ENCODE measurements at regions not wholly inside any gene's neighbourhood (a gene's known extent, or its start where the extent isn't known, plus 50 kb on each side); places are given as distances from the start of the nearest gene placed in this dataset.

DNA sequence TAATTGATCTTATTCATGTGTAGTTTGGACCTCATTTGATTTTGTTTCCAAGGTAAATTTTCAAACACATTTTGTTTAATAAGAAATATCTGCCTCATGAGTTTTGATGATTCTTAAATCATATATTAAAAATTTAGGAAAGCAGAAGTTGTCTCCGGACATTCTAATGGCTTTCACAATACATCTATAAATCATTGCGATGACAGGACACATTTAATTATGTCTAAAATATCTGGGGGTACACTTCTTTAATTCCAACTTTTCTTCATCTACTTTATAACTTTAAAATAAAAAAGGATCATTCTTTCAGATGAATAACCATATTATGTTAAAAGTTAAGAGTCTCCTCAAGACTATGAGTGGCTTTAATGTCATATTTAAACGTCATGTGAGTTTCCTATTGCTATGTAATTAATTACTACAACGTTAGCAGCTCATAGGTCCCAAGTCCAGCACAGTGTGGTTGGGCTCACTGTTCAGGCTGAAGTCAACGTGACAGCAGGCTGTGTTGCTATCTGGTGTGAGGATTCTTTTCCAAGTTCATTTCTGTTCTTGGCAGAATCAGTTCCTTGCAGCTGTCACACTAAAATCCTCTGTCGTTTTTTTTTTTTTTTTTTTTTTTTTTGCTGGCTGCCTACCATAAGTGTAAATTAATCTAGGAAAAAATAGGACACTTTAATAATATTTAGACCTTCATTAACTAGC, 893.5 kb downstream of the LTN1 start:
- H3K27me3 ChIP-seq (ENCODE audit: control insufficient read depth in 2 of 2, insufficient read depth in 2 of 2, low read length in 2 of 2) = no peaks in the 10 kb centered on the region
- peak overlapping the region in 1 of 7 donors; percentile 15 for H3K27ac Mint-ChIP-seq
- H2AFZ ChIP-seq (ENCODE audit: insufficient read depth, low read depth, low read length, poor library complexity, severe bottlenecking) = no peak overlapping the region
- H3K4me1 Mint-ChIP-seq = no peaks in the 10 kb centered on the region
- H4K20me1 ChIP-seq (ENCODE audit: insufficient read depth, low read length) = no peaks in the 10 kb centered on the region
- no peak overlapping the region for H3K4me2 ChIP-seq (replicated peaks; ENCODE audit: extremely low read depth, low read length, poor library complexity, severe bottlenecking)
- H3K9me3 ChIP-seq (replicated peaks in 1 of 2; ENCODE audit: control insufficient read depth in 1 of 2, insufficient read depth in 1 of 2, low read length in 2 of 2) = no peaks in the 10 kb centered on the region
- WGBS (ENCODE audit: insufficient coverage) = no CpG with 5 or more reads among the region's 6 CpGs
- H3K79me2 ChIP-seq (ENCODE audit: insufficient read depth, low read length) = no peaks in the 10 kb centered on the region
- H3K27me3 Mint-ChIP-seq (ENCODE audit: low read depth in 3 of 3) = peaks cover 0 to 3% (median 0%) of the 10 kb centered on the region in 3 donors
- H3K4me3 Mint-ChIP-seq = no peak overlapping the region
- no peaks in the 10 kb centered on the region for H3K36me3 ChIP-seq (replicated peaks in 1 of 2; ENCODE audit: control insufficient read depth in 1 of 2, insufficient read depth in 2 of 2, low read length in 2 of 2)
- DNase-seq = no peak
- intact Hi-C loops (cut with micrococcal nuclease) = no loop called here
- no peaks in the 10 kb centered on the region for H3K9me3 Mint-ChIP-seq
- H3K27ac ChIP-seq (ENCODE audit: low read depth in 1 of 2, low read length in 2 of 2) = no peak overlapping the region
- H3K4me1 ChIP-seq (ENCODE audit: control insufficient read depth in 1 of 2, insufficient read depth in 2 of 2, low read length in 2 of 2) = no peaks in the 10 kb centered on the region
- no peaks in the 10 kb centered on the region for H3K36me3 Mint-ChIP-seq
- no peak overlapping the region for H3K9ac ChIP-seq (ENCODE audit: insufficient read depth, low read length, poor library complexity, severe bottlenecking)
- TF ChIP-seq, protein P1, sequence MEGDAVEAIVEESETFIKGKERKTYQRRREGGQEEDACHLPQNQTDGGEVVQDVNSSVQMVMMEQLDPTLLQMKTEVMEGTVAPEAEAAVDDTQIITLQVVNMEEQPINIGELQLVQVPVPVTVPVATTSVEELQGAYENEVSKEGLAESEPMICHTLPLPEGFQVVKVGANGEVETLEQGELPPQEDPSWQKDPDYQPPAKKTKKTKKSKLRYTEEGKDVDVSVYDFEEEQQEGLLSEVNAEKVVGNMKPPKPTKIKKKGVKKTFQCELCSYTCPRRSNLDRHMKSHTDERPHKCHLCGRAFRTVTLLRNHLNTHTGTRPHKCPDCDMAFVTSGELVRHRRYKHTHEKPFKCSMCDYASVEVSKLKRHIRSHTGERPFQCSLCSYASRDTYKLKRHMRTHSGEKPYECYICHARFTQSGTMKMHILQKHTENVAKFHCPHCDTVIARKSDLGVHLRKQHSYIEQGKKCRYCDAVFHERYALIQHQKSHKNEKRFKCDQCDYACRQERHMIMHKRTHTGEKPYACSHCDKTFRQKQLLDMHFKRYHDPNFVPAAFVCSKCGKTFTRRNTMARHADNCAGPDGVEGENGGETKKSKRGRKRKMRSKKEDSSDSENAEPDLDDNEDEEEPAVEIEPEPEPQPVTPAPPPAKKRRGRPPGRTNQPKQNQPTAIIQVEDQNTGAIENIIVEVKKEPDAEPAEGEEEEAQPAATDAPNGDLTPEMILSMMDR (IDR thresholded peaks at IDR 0.05) = no peak
- no peak overlapping the region for H3K4me3 ChIP-seq (replicated peaks in 1 of 3; ENCODE audit: low read depth in 2 of 3, low read length in 3 of 3)

DNA sequence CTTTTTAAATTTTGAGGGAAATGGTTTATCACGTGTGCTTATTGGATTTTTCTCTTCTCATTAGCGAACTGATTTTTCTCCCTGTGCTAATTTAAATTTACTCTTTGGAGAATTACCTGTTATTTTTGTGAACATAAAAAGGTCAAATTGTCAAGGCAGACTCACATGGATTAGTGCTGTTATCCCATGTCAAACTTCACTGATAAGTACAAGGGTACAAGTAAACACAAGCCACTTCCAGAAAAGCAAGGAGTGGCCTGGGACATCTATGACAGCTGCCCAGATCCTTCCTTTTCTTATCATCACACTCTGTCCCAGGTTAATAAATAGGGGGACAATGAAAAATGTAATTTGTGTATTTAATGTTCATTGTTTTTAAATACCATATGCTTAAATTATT, 901.2 kb downstream of the LTN1 start:
- H2AFZ ChIP-seq (ENCODE audit: insufficient read depth, low read depth, low read length, poor library complexity, severe bottlenecking) = no peak overlapping the region
- no peaks in the 10 kb centered on the region for H3K36me3 ChIP-seq (replicated peaks in 1 of 2; ENCODE audit: control insufficient read depth in 1 of 2, insufficient read depth in 2 of 2, low read length in 2 of 2)
- no CpG with 5 or more reads among the region's 2 CpGs for WGBS (ENCODE audit: insufficient coverage)
- no peak for DNase-seq
- intact Hi-C loops (cut with micrococcal nuclease) = no loop called here
- H3K4me1 Mint-ChIP-seq = no peaks in the 10 kb centered on the region
- no peak overlapping the region for H3K4me3 ChIP-seq (replicated peaks in 1 of 3; ENCODE audit: low read depth in 2 of 3, low read length in 3 of 3)
- H3K36me3 Mint-ChIP-seq = no peaks in the 10 kb centered on the region
- H3K9me3 ChIP-seq (replicated peaks in 1 of 2; ENCODE audit: control insufficient read depth in 1 of 2, insufficient read depth in 1 of 2, low read length in 2 of 2) = no peaks in the 10 kb centered on the region
- H3K4me2 ChIP-seq (replicated peaks; ENCODE audit: extremely low read depth, low read length, poor library complexity, severe bottlenecking) = no peak overlapping the region
- no peaks in the 10 kb centered on the region for H4K20me1 ChIP-seq (ENCODE audit: insufficient read depth, low read length)
- no peak overlapping the region for H3K27ac Mint-ChIP-seq
- H3K79me2 ChIP-seq (ENCODE audit: insufficient read depth, low read length) = no peaks in the 10 kb centered on the region
- peaks cover 0 to 12% (median 5%) of the 10 kb centered on the region in 7 donors for H3K9me3 Mint-ChIP-seq
- H3K4me3 Mint-ChIP-seq = no peak overlapping the region
- peaks cover 2 to 5% (median 2%) of the 10 kb centered on the region in 3 donors for H3K27me3 Mint-ChIP-seq (ENCODE audit: low read depth in 3 of 3)
- H3K27me3 ChIP-seq (ENCODE audit: control insufficient read depth in 2 of 2, insufficient read depth in 2 of 2, low read length in 2 of 2) = no peaks in the 10 kb centered on the region
- TF ChIP-seq, protein P1 (IDR thresholded peaks at IDR 0.05) = no peak
- no peak overlapping the region for H3K27ac ChIP-seq (ENCODE audit: low read depth in 1 of 2, low read length in 2 of 2)
- no peaks in the 10 kb centered on the region for H3K4me1 ChIP-seq (ENCODE audit: control insufficient read depth in 1 of 2, insufficient read depth in 2 of 2, low read length in 2 of 2)
- no peak overlapping the region for H3K9ac ChIP-seq (ENCODE audit: insufficient read depth, low read length, poor library complexity, severe bottlenecking)
